K562 (cell line): ENCODE measurements at regions not wholly inside any gene's neighbourhood (a gene's known extent, or its start where the extent isn't known, plus 50 kb on each side); places are given as distances from the start of the nearest gene placed in this dataset.

ENCODE experiments used
- ATAC-seq: fragments of 200-7000 bp; cut with Tn5 transposase; 3 replicates; pipeline ENCODE4 v1.9.1; 2020; ENCODE audit warnings: moderate library complexity
- BruUV-seq: library from RNA; stranded (reverse); fragments of 400-500 nt; replicated peaks from 2 replicates; lab custom pipeline; 2021; lab: Mats Ljungman, UMichigan
- CTCF ChIA-PET: fragments of 300-600 bp; formaldehyde crosslinking; extraction: SDS; loops from one replicate; lab custom pipeline; 2021; ENCODE audit warnings: low intra/inter-chr PET ratio; lab: Yijun Ruan, JAX
- POLR2A ChIA-PET: fragments of 300-600, 350-650 bp; sonication (Branson Sonifier 250); formaldehyde crosslinking; extraction: SDS; loops from one replicate; lab custom pipeline; 2021; ENCODE audit warnings: antibody characterized with exemption, inconsistent platforms; lab: Yijun Ruan, JAX
- DNase-seq, 4 experiments: peaks; one replicate each; pipeline versions ENCODE4 v3.0.0 to v3.0.0-alpha.2; 2011 to 2018; ENCODE audit warnings: low spot score in 3 of 4, mixed read lengths in 3 of 4; ENCODE audit errors: extremely low read depth in 1 of 4
- FAIRE-seq: peaks from 2 replicates; lab custom pipeline; 2011; peaks lifted over from hg19 to GRCh38; lab: Jason Lieb, UNC
- H2AFZ ChIP-seq: 2 replicates; pipeline ENCODE4 v1.6.0; 2011; ENCODE audit warnings: low read depth, low read length, control low read depth, inconsistent platforms
- H3K27ac ChIP-seq: fragments of 200-600 bp; 3 replicates; pipeline ENCODE4 v1.8.0; 2011; ENCODE audit warnings: low read depth, mild to moderate bottlenecking, control low read depth, inconsistent platforms, low read length, moderate library complexity, mixed read lengths; ENCODE audit errors: extremely low read depth
- H3K27me3 ChIP-seq, 2 experiments: fragments of 300-600 bp in 1 of 2; 2 replicates in 1 of 2; 3 replicates in 1 of 2; pipeline versions ENCODE4 v1.6.0 to v1.8.0; 2011; ENCODE audit warnings: inconsistent platforms in 2 of 2, low read length in 2 of 2, mild to moderate bottlenecking in 1 of 2, mixed read lengths in 1 of 2, moderate library complexity in 1 of 2; ENCODE audit not compliant: control insufficient read depth in 2 of 2, insufficient read depth in 2 of 2
- H3K36me3 ChIP-seq: fragments of 300-600 bp; 3 replicates; pipeline ENCODE4 v1.8.0; 2011; ENCODE audit warnings: mild to moderate bottlenecking, low read length, inconsistent platforms; ENCODE audit not compliant: control insufficient read depth, insufficient read depth
- H3K4me1 ChIP-seq, 2 experiments: fragments of 200-600 bp in 1 of 2; replicated peaks in 1 of 2; 2 replicates in 1 of 2; 3 replicates in 1 of 2; pipeline versions ENCODE4 v1.5.1 to v1.8.0; 2011; ENCODE audit warnings: inconsistent platforms in 2 of 2, low read length in 2 of 2, mild to moderate bottlenecking in 1 of 2, mixed read lengths in 1 of 2, moderate library complexity in 1 of 2; ENCODE audit not compliant: control insufficient read depth in 2 of 2, insufficient read depth in 2 of 2
- H3K4me2 ChIP-seq: 2 replicates; pipeline ENCODE4 v1.6.1; 2011; ENCODE audit warnings: low read length, control low read depth, inconsistent platforms, mixed read lengths; ENCODE audit not compliant: insufficient read depth
- H3K4me3 ChIP-seq: fragments of 200-600 bp; sonication (generic), shearing (Covaris generic); 2 replicates; pipeline ENCODE4 v1.5.1; 2016; ENCODE audit warnings: control low read depth, inconsistent platforms
- H3K79me2 ChIP-seq: fragments of 200-600 bp; 3 replicates; pipeline ENCODE4 v1.8.0; 2011; ENCODE audit warnings: low read length, inconsistent platforms; ENCODE audit not compliant: control insufficient read depth, insufficient read depth
- H3K9ac ChIP-seq, 2 experiments: 2 replicates each; pipeline versions ENCODE4 v1.6.0 to v1.6.1; 2011; ENCODE audit warnings: low read depth in 2 of 2, low read length in 2 of 2, control low read depth in 1 of 2, inconsistent platforms in 1 of 2, mild to moderate bottlenecking in 1 of 2, mixed read lengths in 1 of 2; ENCODE audit not compliant: insufficient read depth in 1 of 2
- H3K9me1 ChIP-seq: one replicate; pipeline ENCODE4 v1.6.0; 2011; ENCODE audit warnings: inconsistent platforms, mild to moderate bottlenecking, low read length, moderate library complexity; ENCODE audit not compliant: control insufficient read depth, insufficient read depth
- H3K9me3 ChIP-seq: replicated peaks from 2 replicates; pipeline ENCODE4 v1.5.1; 2011; ENCODE audit warnings: low read depth, low read length, inconsistent platforms; ENCODE audit not compliant: control insufficient read depth, insufficient read depth
- H4K20me1 ChIP-seq: replicated peaks from 2 replicates; pipeline ENCODE4 v1.6.1; 2011; ENCODE audit warnings: low read length, inconsistent platforms, mixed read lengths; ENCODE audit not compliant: control insufficient read depth, insufficient read depth
- EWSR1 ChIP-seq: fragments of 450-650 bp; IDR thresholded peaks from 2 replicates; pipeline ENCODE4 v1.6.1; 2018; ENCODE audit warnings: borderline replicate concordance, mild to moderate bottlenecking, low read depth, moderate library complexity; ENCODE audit not compliant: partially characterized antibody
- GATA2 ChIP-seq: sonication (generic); formaldehyde crosslinking; IDR thresholded peaks from 2 replicates; pipeline ENCODE4 v1.4.0; 2020; ENCODE audit warnings: mild to moderate bottlenecking, missing genetic modification reagents
- GATAD2A ChIP-seq: fragments of 450-650 bp; IDR thresholded peaks from 2 replicates; pipeline ENCODE4 v1.6.1; 2017
- POLR2B ChIP-seq: fragments of 450-650 bp; IDR thresholded peaks from 2 replicates; pipeline ENCODE4 v1.6.1; 2018; ENCODE audit warnings: low read depth; ENCODE audit not compliant: partially characterized antibody
- RFX1 ChIP-seq: fragments of 450-650 bp; IDR thresholded peaks from 2 replicates; pipeline ENCODE4 v1.6.1; 2016; ENCODE audit warnings: mild to moderate bottlenecking, moderate library complexity
- SAP30 ChIP-seq: fragments of 200-600 bp; sonication (generic); IDR thresholded peaks from 2 replicates; pipeline ENCODE4 v1.6.1; 2012; ENCODE audit warnings: borderline replicate concordance, low read depth, mild to moderate bottlenecking, moderate library complexity, low read length, control low read depth, inconsistent platforms; ENCODE audit not compliant: insufficient read depth, poor library complexity, severe bottlenecking
- SNRNP70 ChIP-seq: fragments of 200-400 bp; formaldehyde crosslinking; optimal IDR thresholded peaks from 2 replicates; pipeline ENCODE3; 2017; ENCODE audit warnings: low read depth, low read length
- SRSF7 ChIP-seq: fragments of 200-400 bp; formaldehyde crosslinking; optimal IDR thresholded peaks from 2 replicates; pipeline ENCODE3; 2017; ENCODE audit warnings: mild to moderate bottlenecking, low read depth, low read length
- WHSC1 ChIP-seq: IDR thresholded peaks from one replicate; pipeline ENCODE4 v1.6.1; 2012; ENCODE audit warnings: low read length, control low read depth, inconsistent platforms
- ZNF253 ChIP-seq: fragments of 250-450 bp; sonication (Bioruptor Pico); conservative IDR thresholded peaks from 2 replicates; pipeline ENCODE4 v1.6.1; 2021; ENCODE audit warnings: mild to moderate bottlenecking
- ZNF584 ChIP-seq: fragments of 200-800 bp; sonication (Bioruptor generic); IDR thresholded peaks from 2 replicates; pipeline ENCODE4 v1.6.1; 2016; ENCODE audit warnings: low read depth, mild to moderate bottlenecking, missing genetic modification characterization, missing compliant biosample characterization
- ZNF778 ChIP-seq: fragments of 450-650 bp; formaldehyde crosslinking; IDR thresholded peaks from 2 replicates; pipeline ENCODE4 v1.4.0; 2020; ENCODE audit warnings: mild to moderate bottlenecking, moderate library complexity
- ZNF780A ChIP-seq: fragments of 250-450 bp; sonication (Bioruptor Pico); IDR thresholded peaks from 2 replicates; pipeline ENCODE4 v1.5.0; 2021; ENCODE audit warnings: mild to moderate bottlenecking
- ZNF785 ChIP-seq: fragments of 250-450 bp; sonication (Bioruptor Pico); IDR thresholded peaks from 2 replicates; pipeline ENCODE4 v1.4.0; 2020; ENCODE audit warnings: mild to moderate bottlenecking
- WGBS: fragments of 100-300 bp; shearing (Covaris generic); methylation state at CpG from one replicate; pipeline ENCODE4 v1.1.6; 2016; ENCODE audit warnings: low coverage, mixed read lengths; ENCODE audit not compliant: insufficient coverage; ENCODE audit errors: missing lambda C conversion rate; 5-methylcytosine and 5-hydroxymethylcytosine counted together
- in situ Hi-C: fragments of 300-500 bp; cut with MboI; formaldehyde crosslinking; loops from 4 replicates; pipeline ENCODE4 v1.15.0; 2018; ENCODE audit warnings: inconsistent platforms, mixed read lengths
- intact Hi-C: fragments of 100-400 bp; cut with micrococcal nuclease; formaldehyde crosslinking; loops from 2 replicates; pipeline ENCODE4 v1.14.2; 2022
- TF ChIP-seq, protein P1 (sequence below), 2 experiments: fragments of 250-450 bp in 1 of 2; fragments of 450-650 bp in 1 of 2; sonication (Bioruptor Pico) in 1 of 2; IDR thresholded peaks; 2 replicates each; pipeline versions ENCODE4 v1.6.1 to v1.8.0; 2016 to 2021; ENCODE audit warnings: mild to moderate bottlenecking in 2 of 2, moderate library complexity in 2 of 2, missing compliant biosample characterization in 1 of 2, missing genetic modification characterization in 1 of 2
- TF ChIP-seq, protein P2 (sequence below): sonication (generic); formaldehyde crosslinking; IDR thresholded peaks from 2 replicates; pipeline ENCODE4 v1.8.0; 2022; ENCODE audit warnings: mild to moderate bottlenecking, low read depth, missing genetic modification reagents

DNA sequence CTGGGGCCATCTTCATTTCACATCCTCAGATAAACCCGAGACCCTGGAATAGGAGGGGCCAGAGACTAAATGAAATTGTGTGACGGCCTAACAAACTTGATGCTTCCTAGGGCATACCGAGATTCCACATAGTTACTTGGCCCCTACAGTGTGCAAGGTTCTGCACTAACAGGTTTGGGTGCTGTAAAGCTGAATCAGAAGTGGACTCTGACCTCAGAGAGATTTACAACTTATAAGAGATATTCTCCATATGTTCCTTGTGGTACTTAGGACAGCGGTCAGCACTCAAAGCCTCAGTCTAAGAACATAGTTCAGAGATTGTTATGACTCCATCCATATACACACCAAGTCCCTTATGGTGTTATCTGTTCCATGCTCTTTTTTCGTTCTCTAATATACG, 55.1 kb upstream of the FHIP2A start:
- Histone ChIP-seq H3K4me2 (no peak overlapping the region), H3K9me3 (no peaks in the 10 kb centered on the region), H3K4me1 (peaks cover 0 to 5% of the 10 kb centered on the region in 2 experiments; a peak in 2 of 5 replicates), H3K27ac (no peak overlapping the region), H2AFZ (no peak overlapping the region), H4K20me1 (no peaks in the 10 kb centered on the region), H3K79me2 (no peaks in the 10 kb centered on the region), H3K9ac (no peak overlapping the region), H3K36me3 (no peaks in the 10 kb centered on the region), H3K27me3 (peaks cover 2 to 6% of the 10 kb centered on the region in 2 experiments; a peak in 2 of 5 replicates), H3K4me3 (no peak overlapping the region), H3K9me1 (no peaks in the 10 kb centered on the region)
- ATAC-seq, result no peak
- CTCF ChIA-PET, result interaction anchor here (0.6 kb wide), 1 partner anchor 220 kb away, joined by 3 read pairs; no protein-coding TSS in a partner anchor
- DNase-seq, result no peak
- intact Hi-C loops, result no loop called here
- 0% methylated on average over 6 of the region's 6 CpGs for WGBS
- POLR2A ChIA-PET, result no interaction called here
- no TSS peak for BruUV-seq
- in situ Hi-C loops, result no loop called here
- no peak for FAIRE-seq
- TF ChIP-seq, protein P1, sequence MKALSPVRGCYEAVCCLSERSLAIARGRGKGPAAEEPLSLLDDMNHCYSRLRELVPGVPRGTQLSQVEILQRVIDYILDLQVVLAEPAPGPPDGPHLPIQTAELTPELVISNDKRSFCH (CRISPR knock-in tag; IDR thresholded peaks at IDR 0.05), result no peak
- TF ChIP-seq, protein P1 (tag; IDR thresholded peaks at IDR 0.05), result no peak
- TF ChIP-seq GATAD2A (no peak), SNRNP70 (no peak), RFX1 (no peak), EWSR1 (no peak), ZNF253 (no peak), SAP30 (no peak), SRSF7 (no peak), GATA2 (CRISPR knock-in tag) (no peak), ZNF584 (CRISPR knock-in tag) (no peak), ZNF778 (no peak), WHSC1 (no peak), ZNF780A (CRISPR knock-in tag) (no peak), POLR2B (no peak), ZNF785 (CRISPR knock-in tag) (no peak)
- TF ChIP-seq, protein P2, sequence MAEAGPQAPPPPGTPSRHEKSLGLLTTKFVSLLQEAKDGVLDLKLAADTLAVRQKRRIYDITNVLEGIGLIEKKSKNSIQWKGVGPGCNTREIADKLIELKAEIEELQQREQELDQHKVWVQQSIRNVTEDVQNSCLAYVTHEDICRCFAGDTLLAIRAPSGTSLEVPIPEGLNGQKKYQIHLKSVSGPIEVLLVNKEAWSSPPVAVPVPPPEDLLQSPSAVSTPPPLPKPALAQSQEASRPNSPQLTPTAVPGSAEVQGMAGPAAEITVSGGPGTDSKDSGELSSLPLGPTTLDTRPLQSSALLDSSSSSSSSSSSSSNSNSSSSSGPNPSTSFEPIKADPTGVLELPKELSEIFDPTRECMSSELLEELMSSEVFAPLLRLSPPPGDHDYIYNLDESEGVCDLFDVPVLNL (CRISPR knock-in tag), result no peak
